GM12892 (cell line): ENCODE measurements at regions not wholly inside any gene's neighbourhood (a gene's known extent, or its start where the extent isn't known, plus 50 kb on each side); places are given as distances from the start of the nearest gene placed in this dataset.

ENCODE experiments used
- POLR2A ChIP-seq: IDR thresholded peaks from 2 replicates; pipeline ENCODE4 v1.6.1; 2011; ENCODE audit warnings: low read depth, low read length, control low read depth
- POLR2AphosphoS5 ChIP-seq: IDR thresholded peaks from 2 replicates; pipeline ENCODE4 v1.6.1; 2011; ENCODE audit warnings: low read depth, low read length, control low read depth

DNA sequence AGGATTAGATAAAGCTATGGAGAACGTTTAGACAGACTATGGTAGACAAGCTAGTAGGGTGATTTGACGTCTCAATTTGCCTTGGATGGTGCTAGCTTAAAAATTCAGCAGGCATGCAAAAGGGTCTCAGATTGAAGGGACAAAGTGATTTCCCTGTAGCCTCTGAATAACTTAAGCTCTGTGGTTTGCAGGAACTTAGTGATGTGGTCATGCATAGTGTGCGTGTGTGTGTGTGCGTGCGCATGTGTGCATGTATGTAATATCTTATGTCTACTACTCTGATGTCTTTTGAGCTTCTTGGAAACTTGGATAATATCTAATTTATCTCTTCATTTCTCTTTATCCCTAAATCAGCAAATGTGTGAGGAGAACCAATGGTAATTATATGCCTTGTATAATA lies 183.6 kb upstream of the TNC start:
- TF ChIP-seq POLR2AphosphoS5 (no peak), POLR2A (no peak)
